Suppressor macrophage (primary cell): ENCODE measurements at regions not wholly inside any gene's neighbourhood (a gene's known extent, or its start where the extent isn't known, plus 50 kb on each side); places are given as distances from the start of the nearest gene placed in this dataset.
"Not testable (repeated sequence)": the region's sequence is repeated elsewhere in the genome, so short reads cannot be mapped to it uniquely, and the experiment has no call there.

Experiments used
- DNase-seq, 4 experiments: peaks; one replicate each; pipeline ENCODE4 v3.0.0-alpha.2; 2020 to 2022

- no peak for DNase-seq
These were observed 544.9 kb upstream of the CBLB start for GRCh38 chr3:106413683-106414082.

GRCh38 chr3:106420628-106421027 is 551.8 kb upstream of the CBLB start:
- DNase-seq, result no peak

- DNase-seq, result no peak
These were observed 552.6 kb upstream of the CBLB start for GRCh38 chr3:106421426-106421825.

- no peak for DNase-seq
These were observed 553.1 kb upstream of the CBLB start for GRCh38 chr3:106421909-106422308.

- DNase-seq, result no peak
These were observed 554.8 kb upstream of the CBLB start for GRCh38 chr3:106423321-106424225.

- no peak for DNase-seq
These were observed 556.2 kb upstream of the CBLB start for GRCh38 chr3:106425026-106425425.

GRCh38 chr3:106425916-106426315 is 557.1 kb upstream of the CBLB start:
- no peak for DNase-seq

- peak in 2 of 4 experiments; percentile 24 to 27 for DNase-seq
These were observed 559.8 kb upstream of the CBLB start for GRCh38 chr3:106428565-106428994.

- no peak for DNase-seq
These were observed 562.9 kb upstream of the CBLB start for GRCh38 chr3:106431721-106432120.

GRCh38 chr3:106435899-106436453 is 567.2 kb upstream of the CBLB start:
- no peak for DNase-seq

GRCh38 chr3:106438887-106439286 is 570.1 kb upstream of the CBLB start:
- DNase-seq, result no peak

GRCh38 chr3:106440672-106441071 is 571.9 kb upstream of the CBLB start:
- no peak for DNase-seq

GRCh38 chr3:106446271-106446670 is 577.5 kb upstream of the CBLB start:
- DNase-seq, result no peak

GRCh38 chr3:106447723-106448301 is 579.0 kb upstream of the CBLB start:
- DNase-seq, result no peak

GRCh38 chr3:106448372-106448966 is 579.7 kb upstream of the CBLB start:
- DNase-seq, result not testable (repeated sequence)

GRCh38 chr3:106452096-106452495 is 583.3 kb upstream of the CBLB start:
- no peak for DNase-seq

- DNase-seq, result no peak
These were observed 585.7 kb upstream of the CBLB start for GRCh38 chr3:106454497-106454896.

GRCh38 chr3:106457281-106458180 is 588.7 kb upstream of the CBLB start:
- no peak for DNase-seq

- no peak for DNase-seq
These were observed 590.1 kb upstream of the CBLB start for GRCh38 chr3:106458952-106459351.

GRCh38 chr3:106466881-106467280 is 598.1 kb upstream of the CBLB start:
- no peak for DNase-seq

GRCh38 chr3:106473576-106474475 is 605.0 kb upstream of the CBLB start:
- DNase-seq, result no peak
